Stimulated activated effector memory CD8-positive, alpha-beta T cell treated with anti-CD3 and anti-CD28 coated beads, Interleukin-12 subunit alpha, Interleukin-12 subunit beta, amount 100 ng/mL, for 72 hours (primary cell): ENCODE measurements at regions not wholly inside any gene's neighbourhood (a gene's known extent, or its start where the extent isn't known, plus 50 kb on each side); places are given as distances from the start of the nearest gene placed in this dataset.
"Not testable (repeated sequence)": the region's sequence is repeated elsewhere in the genome, so short reads cannot be mapped to it uniquely, and the experiment has no call there.

Experiments used
- ATAC-seq: fragments of 150-1000 bp; cut with Tn5 transposase; 2 replicates; pipeline ENCODE4 v1.10.0; 2021
- DNase-seq, 2 donors: peaks; one replicate each; pipeline ENCODE4 v3.0.0; 2021 to 2022; ENCODE audit warnings: low spot score in 2 of 2
- H3K27ac Mint-ChIP-seq: one replicate; pipeline ENCODE4 v1.8.0; 2022; ENCODE audit warnings: mild to moderate bottlenecking, mixed read lengths
- H3K36me3 Mint-ChIP-seq: one replicate; pipeline ENCODE4 v1.8.0; 2022; ENCODE audit warnings: mild to moderate bottlenecking, mixed read lengths
- H3K4me1 Mint-ChIP-seq: one replicate; pipeline ENCODE4 v1.8.0; 2022; ENCODE audit warnings: mixed read lengths
- H3K4me3 Mint-ChIP-seq: one replicate; pipeline ENCODE4 v1.8.0; 2022; ENCODE audit warnings: mild to moderate bottlenecking, mixed read lengths
- H3K9me3 Mint-ChIP-seq: one replicate; pipeline ENCODE4 v1.8.0; 2022; ENCODE audit warnings: mixed read lengths

- Mint-ChIP-seq H3K27ac (no peak overlapping the region), H3K9me3 (no peaks in the 10 kb centered on the region), H3K4me3 (no peak overlapping the region), H3K36me3 (no peaks in the 10 kb centered on the region), H3K4me1 (no peaks in the 10 kb centered on the region)
- no peak for ATAC-seq
- DNase-seq, result no peak
Observed at GRCh38 chr6:125598422-125598821, 151.0 kb upstream of the HEY2 start.

DNA sequence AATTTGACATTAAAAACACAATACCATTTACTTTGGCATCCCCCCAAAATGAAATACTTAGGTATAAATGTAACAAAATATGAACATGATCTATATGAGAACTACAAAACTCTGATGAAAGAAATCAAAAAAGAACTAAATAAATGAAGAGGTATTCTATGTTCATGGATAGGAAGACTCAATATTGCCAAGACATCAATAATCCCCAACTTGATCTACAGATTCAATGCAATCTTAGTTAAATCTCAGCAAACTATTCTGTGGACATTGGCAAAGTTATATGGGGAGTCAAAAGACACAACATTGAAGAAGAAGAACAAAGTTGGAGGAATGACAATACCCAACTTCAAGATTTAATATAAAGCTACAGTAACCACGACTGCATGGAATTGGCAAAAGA, 145.2 kb upstream of the HEY2 start:
- DNase-seq (no peak), ATAC-seq (no peak)
- Mint-ChIP-seq H3K4me3 (no peak overlapping the region), H3K9me3 (no peaks in the 10 kb centered on the region), H3K4me1 (no peaks in the 10 kb centered on the region), H3K27ac (no peak overlapping the region), H3K36me3 (peaks cover 4% of the 10 kb centered on the region)

DNA sequence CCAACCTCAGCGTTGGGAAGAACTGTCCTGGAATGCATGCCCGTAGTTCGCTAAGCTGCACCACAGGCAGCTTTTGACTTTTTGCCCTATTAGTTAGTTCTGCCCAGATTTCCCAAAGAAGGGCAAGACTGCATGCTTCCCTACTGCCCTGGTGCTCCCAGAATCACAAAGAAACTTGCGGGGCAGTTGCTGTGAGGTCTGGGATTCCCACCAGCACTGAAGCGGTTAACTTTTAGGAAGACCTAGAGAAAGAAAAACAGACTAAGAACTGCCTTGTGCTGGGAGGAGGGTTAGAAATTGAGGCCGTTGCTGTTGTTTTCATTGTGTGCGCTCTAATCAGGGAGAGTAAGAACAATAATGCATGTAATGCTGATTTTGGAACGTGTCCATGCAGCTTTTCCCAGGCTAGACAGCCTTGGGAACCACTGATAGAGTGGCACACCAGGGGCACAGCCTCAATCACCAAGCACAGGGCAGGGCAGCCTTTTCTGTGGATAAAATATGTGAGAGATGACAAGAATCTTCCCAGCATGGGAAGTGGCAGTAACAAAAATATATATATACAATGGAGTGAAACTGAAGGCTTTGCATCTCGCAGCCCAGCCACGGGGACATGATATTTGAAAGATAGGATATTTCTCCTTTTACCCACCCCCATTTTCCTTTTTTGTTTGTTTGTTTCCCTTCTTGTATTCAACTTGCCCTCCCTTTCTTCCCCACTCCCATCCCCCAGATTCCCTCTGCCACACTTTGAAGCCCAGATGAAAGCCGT, 137.7 kb upstream of the HEY2 start:
- Mint-ChIP-seq H3K4me3 (no peak overlapping the region), H3K9me3 (no peaks in the 10 kb centered on the region), H3K27ac (no peak overlapping the region), H3K4me1 (no peaks in the 10 kb centered on the region), H3K36me3 (peaks cover 4% of the 10 kb centered on the region)
- DNase-seq (no peak), ATAC-seq (no peak)

GRCh38 chr6:125612345-125612846, 137.0 kb upstream of the HEY2 start:
- no peak overlapping the region for H3K27ac Mint-ChIP-seq
- no peak overlapping the region for H3K4me3 Mint-ChIP-seq
- H3K4me1 Mint-ChIP-seq, result no peaks in the 10 kb centered on the region
- ATAC-seq (no peak), DNase-seq (no peak)
- H3K9me3 Mint-ChIP-seq, result no peaks in the 10 kb centered on the region
- H3K36me3 Mint-ChIP-seq, result no peaks in the 10 kb centered on the region

GRCh38 chr6:125618629-125619028, 130.8 kb upstream of the HEY2 start:
- Mint-ChIP-seq H3K4me3 (no peak overlapping the region), H3K9me3 (no peaks in the 10 kb centered on the region), H3K36me3 (no peaks in the 10 kb centered on the region), H3K4me1 (no peaks in the 10 kb centered on the region), H3K27ac (no peak overlapping the region)
- ATAC-seq (no peak), DNase-seq (no peak)

GRCh38 chr6:125623085-125623484, 126.3 kb upstream of the HEY2 start:
- H3K4me3 Mint-ChIP-seq, result no peak overlapping the region
- no peaks in the 10 kb centered on the region for H3K4me1 Mint-ChIP-seq
- H3K9me3 Mint-ChIP-seq, result no peaks in the 10 kb centered on the region
- ATAC-seq (no peak), DNase-seq (no peak)
- no peak overlapping the region for H3K27ac Mint-ChIP-seq
- no peaks in the 10 kb centered on the region for H3K36me3 Mint-ChIP-seq

- ATAC-seq, result no peak
- Mint-ChIP-seq H3K9me3 (no peaks in the 10 kb centered on the region), H3K36me3 (no peaks in the 10 kb centered on the region), H3K27ac (no peak overlapping the region), H3K4me3 (no peak overlapping the region), H3K4me1 (no peaks in the 10 kb centered on the region)
- no peak for DNase-seq
Observed at GRCh38 chr6:125631165-125631564, 118.3 kb upstream of the HEY2 start.

DNA sequence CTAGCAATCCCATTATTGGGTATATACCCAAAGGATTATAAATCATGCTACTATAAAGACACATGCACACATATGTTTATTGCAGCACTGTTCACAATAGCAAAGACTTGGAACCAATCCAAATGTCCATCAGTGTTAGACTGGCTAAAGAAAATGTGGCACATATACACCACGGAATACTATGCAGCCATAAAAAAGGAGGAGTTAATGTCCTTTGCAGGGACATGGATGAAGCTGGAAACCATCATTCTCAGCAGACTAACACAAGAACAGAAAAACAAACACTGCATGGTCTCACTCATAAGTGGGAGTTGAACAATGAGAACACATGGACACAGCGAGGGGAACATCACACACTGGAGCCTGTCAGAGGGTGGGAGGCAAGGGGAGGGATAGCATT, 113.4 kb upstream of the HEY2 start:
- not testable (repeated sequence) for ATAC-seq, H3K9me3 Mint-ChIP-seq, H3K27ac Mint-ChIP-seq, H3K4me3 Mint-ChIP-seq, DNase-seq, H3K36me3 Mint-ChIP-seq, H3K4me1 Mint-ChIP-seq

DNA sequence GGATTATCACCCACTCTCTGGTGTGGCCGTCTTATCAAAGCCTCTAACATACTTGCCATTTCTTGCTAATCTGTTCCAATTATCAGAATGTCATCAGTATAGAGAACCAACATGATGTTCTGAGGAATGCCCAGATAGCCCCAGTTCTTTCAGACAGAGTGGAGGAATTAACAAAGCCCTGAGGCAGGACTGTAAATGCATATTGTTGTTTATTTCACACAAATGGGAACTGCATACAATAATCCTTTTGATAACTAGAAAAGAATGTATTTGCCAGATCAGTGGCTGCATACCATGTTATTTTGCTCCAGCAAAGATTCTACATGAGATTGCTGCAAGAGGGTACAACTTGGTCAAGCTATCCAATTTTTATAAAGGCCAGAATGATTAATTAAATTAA, 112.8 kb upstream of the HEY2 start:
- Mint-ChIP-seq H3K36me3 (no peaks in the 10 kb centered on the region), H3K4me3 (no peak overlapping the region), H3K4me1 (no peaks in the 10 kb centered on the region), H3K27ac (no peak overlapping the region), H3K9me3 (no peaks in the 10 kb centered on the region)
- ATAC-seq, result no peak
- DNase-seq, result no peak

GRCh38 chr6:125637207-125637606, 112.2 kb upstream of the HEY2 start:
- Mint-ChIP-seq H3K4me3 (no peak overlapping the region), H3K9me3 (no peaks in the 10 kb centered on the region), H3K4me1 (no peaks in the 10 kb centered on the region), H3K27ac (no peak overlapping the region), H3K36me3 (no peaks in the 10 kb centered on the region)
- no peak for ATAC-seq
- DNase-seq, result no peak

DNA sequence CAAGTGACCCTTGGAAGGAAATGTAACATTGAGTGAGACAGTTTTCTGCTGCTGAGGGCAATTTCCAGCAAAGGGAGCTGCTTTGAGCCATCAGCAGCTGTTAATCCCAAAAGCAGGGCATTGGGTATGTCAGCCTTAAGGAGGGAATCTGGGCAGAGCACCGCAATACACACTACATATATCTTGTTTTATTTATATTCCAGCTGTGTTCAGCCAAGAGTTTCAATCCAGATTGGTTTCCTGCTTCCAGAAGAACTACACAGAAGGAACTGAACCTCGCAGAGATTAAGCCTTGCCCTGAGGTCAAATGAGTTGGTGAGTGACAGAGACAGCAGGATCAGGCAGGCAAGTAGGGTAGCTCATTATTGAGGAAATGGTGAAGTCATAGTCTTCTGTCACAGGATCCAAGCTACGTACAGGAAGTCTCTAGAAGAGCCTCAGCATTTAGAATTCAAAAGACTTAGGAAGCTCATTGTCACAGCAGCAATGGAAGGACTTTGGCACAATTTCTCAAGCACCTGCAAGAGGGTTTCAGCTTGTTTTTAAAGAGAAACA, 109.9 kb upstream of the HEY2 start:
- H3K9me3 Mint-ChIP-seq, result no peaks in the 10 kb centered on the region
- no peak overlapping the region for H3K27ac Mint-ChIP-seq
- no peaks in the 10 kb centered on the region for H3K4me1 Mint-ChIP-seq
- no peak overlapping the region for H3K4me3 Mint-ChIP-seq
- H3K36me3 Mint-ChIP-seq, result no peaks in the 10 kb centered on the region
- ATAC-seq (no peak), DNase-seq (no peak)

GRCh38 chr6:125640441-125641150, 108.8 kb upstream of the HEY2 start:
- ATAC-seq (no peak), DNase-seq (no peak)
- Mint-ChIP-seq H3K4me3 (no peak overlapping the region), H3K27ac (no peak overlapping the region), H3K9me3 (no peaks in the 10 kb centered on the region), H3K4me1 (no peaks in the 10 kb centered on the region), H3K36me3 (no peaks in the 10 kb centered on the region)

- not testable (repeated sequence) for H3K36me3 Mint-ChIP-seq, ATAC-seq, H3K4me1 Mint-ChIP-seq
Observed at GRCh38 chr6:125643967-125644661, 105.3 kb upstream of the HEY2 start.

GRCh38 chr6:125647391-125647790, 102.0 kb upstream of the HEY2 start:
- Mint-ChIP-seq H3K4me1 (no peaks in the 10 kb centered on the region), H3K4me3 (no peak overlapping the region), H3K36me3 (no peaks in the 10 kb centered on the region), H3K27ac (no peak overlapping the region), H3K9me3 (no peaks in the 10 kb centered on the region)
- ATAC-seq (no peak), DNase-seq (no peak)

More at GRCh38 chr6:125643967-125644661, 105.3 kb upstream of the HEY2 start:
- not testable (repeated sequence) for H3K4me3 Mint-ChIP-seq, H3K9me3 Mint-ChIP-seq, DNase-seq, H3K27ac Mint-ChIP-seq

- DNase-seq, H3K27ac Mint-ChIP-seq, ATAC-seq, H3K36me3 Mint-ChIP-seq, H3K9me3 Mint-ChIP-seq, H3K4me3 Mint-ChIP-seq, H3K4me1 Mint-ChIP-seq: not testable (repeated sequence)
Observed at GRCh38 chr6:125653752-125654151, 95.7 kb upstream of the HEY2 start.
